ENCODE measurements at regions not wholly inside any gene's neighbourhood (a gene's known extent, or its start where the extent isn't known, plus 50 kb on each side); places are given as distances from the start of the nearest gene placed in this dataset.

DNA sequence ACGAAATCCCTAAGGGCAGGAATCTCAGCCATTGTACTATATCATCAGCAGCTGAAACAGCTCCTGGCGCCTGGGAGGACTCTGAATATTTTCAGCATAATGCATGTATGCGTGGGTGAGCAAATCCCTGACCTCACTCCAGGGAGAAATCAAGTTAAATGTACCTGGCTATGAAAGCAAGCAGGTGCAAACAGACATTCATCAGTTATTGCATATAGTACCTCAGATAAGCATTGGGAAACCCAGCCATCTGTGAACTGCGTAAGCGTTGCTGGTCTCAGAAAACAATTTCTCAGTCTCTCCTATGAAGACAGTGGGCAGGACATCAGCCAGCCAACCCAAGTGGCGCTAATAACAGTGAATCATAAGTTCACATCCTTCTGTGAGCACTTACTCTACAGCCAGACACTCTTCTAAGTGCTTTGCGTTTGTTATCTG, 622.6 kb downstream of the EPM2A start:
- TF ChIP-seq, protein P1, sequence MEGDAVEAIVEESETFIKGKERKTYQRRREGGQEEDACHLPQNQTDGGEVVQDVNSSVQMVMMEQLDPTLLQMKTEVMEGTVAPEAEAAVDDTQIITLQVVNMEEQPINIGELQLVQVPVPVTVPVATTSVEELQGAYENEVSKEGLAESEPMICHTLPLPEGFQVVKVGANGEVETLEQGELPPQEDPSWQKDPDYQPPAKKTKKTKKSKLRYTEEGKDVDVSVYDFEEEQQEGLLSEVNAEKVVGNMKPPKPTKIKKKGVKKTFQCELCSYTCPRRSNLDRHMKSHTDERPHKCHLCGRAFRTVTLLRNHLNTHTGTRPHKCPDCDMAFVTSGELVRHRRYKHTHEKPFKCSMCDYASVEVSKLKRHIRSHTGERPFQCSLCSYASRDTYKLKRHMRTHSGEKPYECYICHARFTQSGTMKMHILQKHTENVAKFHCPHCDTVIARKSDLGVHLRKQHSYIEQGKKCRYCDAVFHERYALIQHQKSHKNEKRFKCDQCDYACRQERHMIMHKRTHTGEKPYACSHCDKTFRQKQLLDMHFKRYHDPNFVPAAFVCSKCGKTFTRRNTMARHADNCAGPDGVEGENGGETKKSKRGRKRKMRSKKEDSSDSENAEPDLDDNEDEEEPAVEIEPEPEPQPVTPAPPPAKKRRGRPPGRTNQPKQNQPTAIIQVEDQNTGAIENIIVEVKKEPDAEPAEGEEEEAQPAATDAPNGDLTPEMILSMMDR (IDR thresholded peaks at IDR 0.05): no peak
- TF ChIP-seq POLR2A (IDR thresholded peaks at IDR 0.05): no peak
